Mesenchymal stem cell (in vitro differentiated cells and primary cell): ENCODE measurements at regions not wholly inside any gene's neighbourhood (a gene's known extent, or its start where the extent isn't known, plus 50 kb on each side); places are given as distances from the start of the nearest gene placed in this dataset.
A peak's percentile ranks its signal among the peaks of the same experiment; 100 is the strongest.

Source experiments
- DNase-seq: peaks from one replicate; pipeline ENCODE4 v3.0.0-alpha.2; 2013
- H2AFZ ChIP-seq: one replicate; pipeline ENCODE4 v1.6.1; 2013; ENCODE audit warnings: low read depth, mild to moderate bottlenecking, control low read depth, inconsistent platforms, low read length, moderate library complexity
- H2AK5ac ChIP-seq: 2 replicates; pipeline ENCODE4 v1.6.1; 2013; ENCODE audit warnings: low read length, moderate library complexity, mild to moderate bottlenecking, inconsistent platforms; ENCODE audit not compliant: severe bottlenecking
- H2BK120ac ChIP-seq: one replicate; pipeline ENCODE4 v1.6.1; 2013; ENCODE audit warnings: low read depth, mild to moderate bottlenecking, inconsistent platforms, low read length, moderate library complexity
- H2BK12ac ChIP-seq, 2 experiments: one replicate each; pipeline ENCODE4 v1.6.1; 2013; ENCODE audit warnings: inconsistent platforms in 2 of 2, low read length in 2 of 2, mild to moderate bottlenecking in 2 of 2, moderate library complexity in 2 of 2, control low read depth in 1 of 2
- H2BK15ac ChIP-seq: one replicate; pipeline ENCODE4 v1.6.1; 2013; ENCODE audit warnings: mild to moderate bottlenecking, low read depth, inconsistent platforms; ENCODE audit not compliant: poor library complexity, severe bottlenecking
- H2BK5ac ChIP-seq: 2 replicates; pipeline ENCODE4 v1.6.1; 2013; ENCODE audit warnings: low read depth, mild to moderate bottlenecking, low read length, control low read depth, inconsistent platforms; ENCODE audit not compliant: poor library complexity, severe bottlenecking
- H3K14ac ChIP-seq, 2 experiments: one replicate each; pipeline ENCODE4 v1.6.1; 2013; ENCODE audit warnings: inconsistent platforms in 2 of 2, low read length in 2 of 2, control low read depth in 1 of 2, mild to moderate bottlenecking in 1 of 2, moderate library complexity in 1 of 2
- H3K18ac ChIP-seq, 2 experiments: one replicate each; pipeline ENCODE4 v1.6.1; 2013; ENCODE audit warnings: inconsistent platforms in 2 of 2, low read length in 2 of 2, control low read depth in 1 of 2, low read depth in 1 of 2, mild to moderate bottlenecking in 1 of 2
- H3K23ac ChIP-seq, 2 experiments: one replicate each; pipeline ENCODE4 v1.6.1; 2013; ENCODE audit warnings: inconsistent platforms in 2 of 2, low read length in 2 of 2, mild to moderate bottlenecking in 2 of 2, moderate library complexity in 2 of 2, control low read depth in 1 of 2
- H3K27ac ChIP-seq: 2 replicates; pipeline ENCODE4 v1.5.1; 2013; ENCODE audit warnings: mild to moderate bottlenecking, moderate library complexity, low read length, control low read depth, inconsistent platforms; ENCODE audit not compliant: poor library complexity, severe bottlenecking
- H3K27me3 ChIP-seq, 2 experiments: 2 replicates each; pipeline versions ENCODE4 v1.6.1 to v1.7.0; 2013; ENCODE audit warnings: low read length in 2 of 2, mild to moderate bottlenecking in 2 of 2, moderate library complexity in 2 of 2, control low read depth in 1 of 2, inconsistent platforms in 1 of 2; ENCODE audit not compliant: control insufficient read depth in 1 of 2, insufficient read depth in 1 of 2
- H3K36me3 ChIP-seq, 2 experiments: 2 replicates each; pipeline versions ENCODE4 v1.6.1 to v1.7.0; 2013; ENCODE audit warnings: low read length in 2 of 2, control low read depth in 1 of 2, inconsistent platforms in 1 of 2, low read depth in 1 of 2, mild to moderate bottlenecking in 1 of 2; ENCODE audit not compliant: insufficient read depth in 2 of 2, control insufficient read depth in 1 of 2
- H3K4ac ChIP-seq, 2 experiments: one replicate each; pipeline ENCODE4 v1.6.1; 2013; ENCODE audit warnings: inconsistent platforms in 2 of 2, low read length in 2 of 2, mild to moderate bottlenecking in 2 of 2, moderate library complexity in 2 of 2, control low read depth in 1 of 2, low read depth in 1 of 2
- H3K4me1 ChIP-seq: 2 replicates; pipeline ENCODE4 v1.6.1; 2013; ENCODE audit warnings: low read depth, low read length, control low read depth; ENCODE audit not compliant: control insufficient read depth, insufficient read depth
- H3K4me2 ChIP-seq: 2 replicates; pipeline ENCODE4 v1.6.1; 2013; ENCODE audit warnings: low read length, mild to moderate bottlenecking, inconsistent platforms; ENCODE audit not compliant: poor library complexity, severe bottlenecking
- H3K4me3 ChIP-seq, 2 experiments: 2 replicates each; pipeline versions ENCODE4 v1.5.1 to v1.7.0; 2013; ENCODE audit warnings: low read length in 2 of 2, mild to moderate bottlenecking in 2 of 2, control low read depth in 1 of 2, low read depth in 1 of 2; ENCODE audit not compliant: insufficient read depth in 1 of 2
- H3K79me1 ChIP-seq: replicated peaks from 2 replicates; pipeline ENCODE4 v1.6.1; 2013; ENCODE audit warnings: mild to moderate bottlenecking, control low read depth, low read length, inconsistent platforms; ENCODE audit not compliant: poor library complexity, severe bottlenecking
- H3K9ac ChIP-seq: 2 replicates; pipeline ENCODE4 v1.7.0; 2013; ENCODE audit warnings: mild to moderate bottlenecking, low read length, moderate library complexity
- H3K9me3 ChIP-seq: 2 replicates; pipeline ENCODE4 v1.7.0; 2013; ENCODE audit warnings: mild to moderate bottlenecking, low read length; ENCODE audit not compliant: control insufficient read depth
- H4K8ac ChIP-seq: one replicate; pipeline ENCODE4 v1.6.1; 2013; ENCODE audit warnings: inconsistent platforms, mild to moderate bottlenecking, low read length, moderate library complexity
- H4K91ac ChIP-seq: one replicate; pipeline ENCODE4 v1.6.1; 2013; ENCODE audit warnings: mild to moderate bottlenecking, low read length, inconsistent platforms
- WGBS: methylation state at CpG from one replicate; pipeline ENCODE4 v1.1.7; 2013; ENCODE audit warnings: mixed read lengths; 5-methylcytosine and 5-hydroxymethylcytosine counted together

GRCh38 chr9:87063871-87064270 is 116.6 kb upstream of the GAS1 start:
- Histone ChIP-seq H3K14ac (no peak overlapping the region), H3K27me3 (no peaks in the 10 kb centered on the region), H2AFZ (no peak overlapping the region), H3K4me2 (no peak overlapping the region), H4K91ac (no peak overlapping the region), H3K4ac (no peak overlapping the region), H2BK15ac (no peak overlapping the region), H3K23ac (no peak overlapping the region), H2BK12ac (no peak overlapping the region), H3K36me3 (no peaks in the 10 kb centered on the region), H2AK5ac (no peak overlapping the region), H3K9me3 (no peaks in the 10 kb centered on the region), H3K27ac (no peak overlapping the region), H3K9ac (peak overlapping the region; percentile 43), H3K18ac (no peak overlapping the region), H2BK120ac (no peak overlapping the region), H3K79me1 (no peaks in the 10 kb centered on the region), H3K4me3 (no peak overlapping the region), H3K4me1 (no peaks in the 10 kb centered on the region), H4K8ac (no peak overlapping the region), H2BK5ac (no peak overlapping the region)
- 70% methylated on average over 1 of the region's 1 CpG for WGBS
- DNase-seq = no peak

GRCh38 chr9:87064311-87064710 is 117.0 kb upstream of the GAS1 start:
- no peaks in the 10 kb centered on the region for H3K36me3 ChIP-seq
- H3K4me1 ChIP-seq = no peaks in the 10 kb centered on the region
- 89% methylated on average over 2 of the region's 4 CpGs for WGBS
- H3K14ac ChIP-seq = no peak overlapping the region
- no peak overlapping the region for H3K9ac ChIP-seq
- no peak overlapping the region for H3K23ac ChIP-seq
- no peak overlapping the region for H2BK120ac ChIP-seq
- H3K4ac ChIP-seq = no peak overlapping the region
- H3K27me3 ChIP-seq = no peaks in the 10 kb centered on the region
- no peak overlapping the region for H2AFZ ChIP-seq
- no peaks in the 10 kb centered on the region for H3K9me3 ChIP-seq
- no peak overlapping the region for H3K4me2 ChIP-seq
- no peak overlapping the region for H4K91ac ChIP-seq
- H2BK15ac ChIP-seq = no peak overlapping the region
- no peak overlapping the region for H2AK5ac ChIP-seq
- no peak overlapping the region for H3K27ac ChIP-seq
- no peak overlapping the region for H2BK5ac ChIP-seq
- no peak overlapping the region for H3K4me3 ChIP-seq
- H4K8ac ChIP-seq = no peak overlapping the region
- no peak overlapping the region for H3K18ac ChIP-seq
- no peaks in the 10 kb centered on the region for H3K79me1 ChIP-seq
- H2BK12ac ChIP-seq = no peak overlapping the region
- DNase-seq = no peak

GRCh38 chr9:87065981-87066380 is 118.7 kb upstream of the GAS1 start:
- H3K14ac ChIP-seq = no peak overlapping the region
- H3K36me3 ChIP-seq = no peaks in the 10 kb centered on the region
- H3K79me1 ChIP-seq = no peaks in the 10 kb centered on the region
- no peak overlapping the region for H3K4ac ChIP-seq
- no peaks in the 10 kb centered on the region for H3K27me3 ChIP-seq
- H2AK5ac ChIP-seq = no peak overlapping the region
- H3K9me3 ChIP-seq = no peaks in the 10 kb centered on the region
- no peak overlapping the region for H2BK120ac ChIP-seq
- 93% methylated on average over 4 of the region's 4 CpGs for WGBS
- H3K4me3 ChIP-seq = no peak overlapping the region
- no peak overlapping the region for H4K8ac ChIP-seq
- H3K9ac ChIP-seq = no peak overlapping the region
- H2BK15ac ChIP-seq = no peak overlapping the region
- no peak overlapping the region for H3K23ac ChIP-seq
- H2AFZ ChIP-seq = no peak overlapping the region
- no peak overlapping the region for H2BK12ac ChIP-seq
- H3K27ac ChIP-seq = no peak overlapping the region
- H3K4me2 ChIP-seq = no peak overlapping the region
- no peaks in the 10 kb centered on the region for H3K4me1 ChIP-seq
- no peak overlapping the region for H3K18ac ChIP-seq
- no peak overlapping the region for H2BK5ac ChIP-seq
- DNase-seq = no peak
- no peak overlapping the region for H4K91ac ChIP-seq

GRCh38 chr9:87067426-87067825 is 120.1 kb upstream of the GAS1 start:
- Histone ChIP-seq H2BK12ac (no peak overlapping the region), H2AFZ (no peak overlapping the region), H2BK120ac (no peak overlapping the region), H3K27me3 (no peaks in the 10 kb centered on the region), H2AK5ac (no peak overlapping the region), H2BK5ac (no peak overlapping the region), H3K9ac (no peak overlapping the region), H3K4me1 (no peaks in the 10 kb centered on the region), H3K4me3 (no peak overlapping the region), H3K79me1 (no peaks in the 10 kb centered on the region), H4K8ac (no peak overlapping the region), H3K9me3 (no peaks in the 10 kb centered on the region), H2BK15ac (no peak overlapping the region), H3K27ac (no peak overlapping the region), H3K36me3 (no peaks in the 10 kb centered on the region), H3K18ac (no peak overlapping the region), H3K23ac (no peak overlapping the region), H3K14ac (no peak overlapping the region), H3K4me2 (no peak overlapping the region), H3K4ac (no peak overlapping the region), H4K91ac (no peak overlapping the region)
- no peak for DNase-seq
- whole genome bisulfite sequencing = 60% methylated on average over 1 of the region's 1 CpG
